Stimulated activated CD8-positive, alpha-beta memory T cell treated with anti-CD3 and anti-CD28 coated beads, Interleukin-7, amount 100 ng/mL, for 4 hours (primary cell): ENCODE measurements at regions not wholly inside any gene's neighbourhood (a gene's known extent, or its start where the extent isn't known, plus 50 kb on each side); places are given as distances from the start of the nearest gene placed in this dataset.
"Not testable (repeated sequence)": the region's sequence is repeated elsewhere in the genome, so short reads cannot be mapped to it uniquely, and the experiment has no call there.

Experiments used
- DNase-seq, 2 donors: peaks; one replicate each; pipeline ENCODE4 v3.0.0-alpha.2; 2020; ENCODE audit warnings: low read depth in 2 of 2

- no peak for DNase-seq
Measured at GRCh38 chr12:90695415-90695814, 259.6 kb downstream of the CCER1 start.

GRCh38 chr12:90690120-90690519, 264.9 kb downstream of the CCER1 start:
- DNase-seq = no peak

GRCh38 chr12:90687682-90688081, 267.3 kb downstream of the CCER1 start:
- DNase-seq = not testable (repeated sequence)

GRCh38 chr12:90683871-90684270, 271.1 kb downstream of the CCER1 start:
- no peak for DNase-seq

- no peak for DNase-seq
Measured at GRCh38 chr12:90682398-90682797, 272.6 kb downstream of the CCER1 start.

GRCh38 chr12:90679674-90680073, 275.3 kb downstream of the CCER1 start:
- no peak for DNase-seq

GRCh38 chr12:90677552-90677951, 277.4 kb downstream of the CCER1 start:
- DNase-seq = no peak

GRCh38 chr12:90677055-90677454, 277.9 kb downstream of the CCER1 start:
- DNase-seq = no peak

GRCh38 chr12:90675106-90675505, 279.9 kb downstream of the CCER1 start:
- DNase-seq = no peak

- no peak for DNase-seq
Measured at GRCh38 chr12:90672081-90672480, 282.9 kb downstream of the CCER1 start.

- not testable (repeated sequence) for DNase-seq
Measured at GRCh38 chr12:90663949-90664348, 291.0 kb downstream of the CCER1 start.

GRCh38 chr12:90659060-90659459, 295.9 kb downstream of the CCER1 start:
- DNase-seq = no peak

- DNase-seq = no peak
Measured at GRCh38 chr12:90653040-90653439, 301.9 kb downstream of the CCER1 start.

- DNase-seq = no peak
Measured at GRCh38 chr12:90652280-90652679, 302.7 kb downstream of the CCER1 start.

GRCh38 chr12:90645181-90645580, 309.8 kb downstream of the CCER1 start:
- no peak for DNase-seq

- DNase-seq = no peak
Measured at GRCh38 chr12:90631591-90632212, 323.3 kb downstream of the CCER1 start.

- no peak for DNase-seq
Measured at GRCh38 chr12:90630006-90630405, 325.0 kb downstream of the CCER1 start.

- no peak for DNase-seq
Measured at GRCh38 chr12:90628213-90628612, 326.8 kb downstream of the CCER1 start.

- no peak for DNase-seq
Measured at GRCh38 chr12:90627180-90627896, 327.6 kb downstream of the CCER1 start.

GRCh38 chr12:90622431-90622830, 332.5 kb downstream of the CCER1 start:
- no peak for DNase-seq

GRCh38 chr12:90621927-90622326, 333.0 kb downstream of the CCER1 start:
- DNase-seq = no peak

GRCh38 chr12:90619943-90620342, 335.0 kb downstream of the CCER1 start:
- no peak for DNase-seq

- DNase-seq = no peak
Measured at GRCh38 chr12:90618586-90618985, 336.4 kb downstream of the CCER1 start.

GRCh38 chr12:90611891-90612290, 343.1 kb downstream of the CCER1 start:
- no peak for DNase-seq
